HG02678 (cell line): ENCODE measurements at regions not wholly inside any gene's neighbourhood (a gene's known extent, or its start where the extent isn't known, plus 50 kb on each side); places are given as distances from the start of the nearest gene placed in this dataset.
"Not testable (repeated sequence)": the region's sequence is repeated elsewhere in the genome, so short reads cannot be mapped to it uniquely, and the experiment has no call there.

Experiments used
- ATAC-seq: cut with Tn5 transposase; IDR thresholded peaks from one replicate; pipeline ENCODE4 v1.9.1; 2021; ENCODE audit warnings: mild to moderate bottlenecking, moderate library complexity; ENCODE audit not compliant: unreplicated experiment

DNA sequence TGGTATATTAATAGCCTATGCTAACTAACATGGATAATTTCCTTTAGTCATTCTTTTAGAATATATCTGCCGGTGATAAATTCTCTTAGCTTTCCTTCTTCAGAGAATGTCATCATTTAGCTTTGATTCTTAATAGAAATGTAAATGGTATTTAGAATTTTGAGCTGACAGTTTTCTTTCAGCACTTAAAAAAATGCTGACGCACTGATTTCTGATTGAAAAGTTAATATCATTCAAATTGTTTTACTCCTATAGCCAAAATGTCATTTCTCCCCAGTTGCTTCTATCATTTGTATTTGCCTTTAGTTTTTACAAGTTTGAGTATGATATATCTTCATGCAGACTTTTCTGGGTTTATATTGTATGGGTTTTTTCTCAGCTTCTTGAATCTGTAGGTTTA lies 668.0 kb downstream of the LTN1 start:
- no peak for ATAC-seq

DNA sequence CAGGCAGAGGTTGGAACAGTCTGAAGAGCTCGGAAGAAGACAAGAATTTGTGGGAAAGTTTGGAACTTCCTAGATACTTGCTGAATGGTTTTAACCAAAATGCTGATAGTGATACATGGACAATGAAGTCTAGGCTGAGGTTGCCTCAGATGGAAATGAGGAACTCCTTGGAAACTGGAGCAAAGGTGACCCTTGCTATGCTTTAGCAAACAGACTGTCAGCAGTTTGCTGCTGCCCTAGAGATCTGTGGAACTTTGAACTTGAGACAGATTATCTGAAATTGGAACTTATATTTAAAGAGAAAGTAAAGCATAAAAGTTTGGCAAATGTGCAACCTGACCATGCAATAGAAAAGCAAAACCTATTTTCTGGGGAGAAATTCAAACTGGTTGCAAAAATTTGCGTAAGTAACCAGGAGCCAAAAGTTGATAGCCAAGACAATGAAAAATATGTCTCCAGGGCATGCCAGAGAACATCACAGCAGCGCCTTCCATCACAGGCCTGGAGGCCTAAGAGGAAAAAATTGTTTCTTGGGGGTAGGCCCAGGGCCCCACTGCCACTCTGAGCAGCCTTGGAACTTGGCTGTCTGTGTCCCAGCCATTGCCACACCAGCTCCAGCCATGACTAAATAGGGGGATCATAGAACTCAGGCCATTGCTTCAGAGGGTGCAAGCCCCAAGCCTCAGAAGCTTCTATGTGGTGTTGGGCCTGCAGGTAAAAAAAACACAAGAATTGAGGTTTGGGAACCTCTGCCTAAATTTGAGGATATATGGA lies 675.3 kb downstream of the LTN1 start:
- no peak for ATAC-seq

DNA sequence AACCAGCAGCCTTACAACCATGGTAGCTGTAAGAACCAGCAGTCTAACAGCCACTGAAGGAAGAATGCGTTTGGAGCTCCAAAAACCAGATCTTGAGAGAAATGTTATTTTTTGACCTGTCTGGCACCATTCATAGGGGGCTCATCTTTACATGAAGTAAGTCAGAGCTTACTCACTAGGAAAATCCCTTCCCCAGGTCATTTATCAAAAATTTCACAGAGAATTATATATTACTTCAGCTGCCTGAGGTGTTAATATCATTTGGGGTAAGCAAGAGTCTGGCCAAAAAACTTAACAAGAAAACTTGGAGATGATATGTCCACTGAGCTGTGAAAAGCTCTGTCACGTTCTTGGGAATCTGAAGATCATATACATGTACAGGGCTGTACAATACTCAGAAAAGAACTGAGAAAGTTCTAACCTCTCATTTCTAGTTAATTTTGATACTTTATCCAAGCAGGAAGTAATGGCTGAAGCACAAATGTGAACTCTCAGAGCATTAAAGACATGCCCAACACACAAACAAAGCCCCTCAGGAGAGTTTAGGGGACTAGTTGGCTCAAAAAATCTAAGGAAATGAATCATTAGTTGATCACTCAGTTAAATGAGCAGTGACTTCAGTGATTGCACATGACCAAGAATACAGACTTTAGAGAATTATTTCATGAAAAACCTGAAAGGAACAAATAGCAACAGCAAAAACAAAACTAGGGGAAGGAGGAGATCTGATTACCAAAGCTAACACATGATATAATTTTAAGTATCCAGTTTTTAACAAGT lies 681.1 kb downstream of the LTN1 start:
- ATAC-seq, result no peak

DNA sequence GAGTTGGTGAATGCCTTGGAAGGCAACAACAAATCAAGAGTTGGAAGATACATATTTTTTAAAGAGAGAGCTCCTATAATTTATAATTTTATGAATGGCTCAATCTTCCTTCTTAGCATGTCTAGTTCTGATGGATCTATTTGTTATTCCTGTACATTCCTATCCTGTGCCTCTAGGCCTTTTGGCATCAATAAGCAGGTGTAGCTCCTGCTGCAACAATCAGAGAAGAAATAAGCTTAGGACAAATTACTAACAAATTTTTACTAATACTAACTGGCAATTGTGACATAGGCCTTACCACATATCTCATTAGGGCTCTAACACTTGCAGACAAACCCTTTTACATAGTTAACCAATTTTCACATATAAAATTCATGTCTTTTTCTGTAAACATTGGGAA lies 682.0 kb downstream of the LTN1 start:
- ATAC-seq, result no peak

DNA sequence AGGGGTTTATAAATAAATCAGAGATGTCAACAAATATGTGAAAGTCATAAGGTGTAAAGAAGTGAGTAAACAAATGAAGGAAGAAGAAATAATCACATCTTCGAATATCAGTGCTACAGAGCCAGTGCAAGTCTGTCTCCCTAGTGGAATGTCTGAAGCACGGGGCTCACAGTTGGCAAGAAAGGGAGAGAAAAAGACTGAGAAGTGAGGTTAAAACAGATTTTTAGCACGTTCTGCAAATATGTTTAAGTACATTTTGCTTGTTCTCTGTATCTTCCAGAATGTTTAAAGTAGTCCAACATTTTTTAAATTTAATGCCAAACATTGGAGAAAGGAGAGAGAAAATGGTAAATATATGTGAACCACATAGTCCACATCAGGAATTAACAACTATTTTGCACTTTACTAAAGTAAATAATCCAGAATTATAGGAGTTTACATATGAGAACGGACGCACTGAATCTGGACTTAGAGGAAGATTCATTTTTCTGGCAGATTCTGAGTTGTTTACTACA lies 682.4 kb downstream of the LTN1 start:
- no peak for ATAC-seq

DNA sequence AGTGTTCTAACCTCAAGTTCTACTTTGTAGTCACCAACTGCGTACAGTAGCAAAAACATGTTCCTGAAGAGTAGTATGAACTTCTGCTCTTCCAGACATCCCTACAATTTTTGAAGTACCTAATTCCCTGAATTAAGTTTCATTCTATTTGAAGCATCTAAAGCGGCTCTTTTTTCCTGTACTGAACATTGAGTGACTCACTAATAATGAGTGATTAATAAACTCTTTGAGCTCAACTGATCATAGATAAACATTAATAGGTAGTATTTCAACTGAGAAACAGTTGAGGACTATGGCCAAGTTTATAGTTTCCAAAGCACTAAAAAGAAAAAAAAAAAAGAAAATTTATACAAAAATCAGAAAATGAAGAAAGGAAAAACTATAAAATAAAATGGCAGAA lies 683.1 kb downstream of the LTN1 start:
- no peak for ATAC-seq

DNA sequence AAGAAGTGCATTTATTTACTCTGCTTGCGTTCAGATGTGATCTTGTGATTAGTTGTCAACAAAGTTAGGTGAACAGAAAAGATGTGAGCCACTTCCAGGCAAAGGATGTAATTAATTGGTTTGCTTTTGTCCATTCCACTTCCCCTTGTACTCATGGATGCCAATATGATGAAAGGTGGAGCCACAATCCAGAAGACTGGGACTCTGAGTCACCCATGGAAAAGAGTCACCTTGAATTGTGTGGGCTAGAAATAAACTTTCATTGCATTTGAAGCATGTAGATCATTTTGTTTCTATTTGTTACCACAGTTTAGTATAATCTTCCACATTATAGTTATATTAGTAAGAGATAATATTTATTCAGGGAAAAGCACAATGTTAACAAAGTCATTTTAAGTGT lies 684.2 kb downstream of the LTN1 start:
- no peak for ATAC-seq

DNA sequence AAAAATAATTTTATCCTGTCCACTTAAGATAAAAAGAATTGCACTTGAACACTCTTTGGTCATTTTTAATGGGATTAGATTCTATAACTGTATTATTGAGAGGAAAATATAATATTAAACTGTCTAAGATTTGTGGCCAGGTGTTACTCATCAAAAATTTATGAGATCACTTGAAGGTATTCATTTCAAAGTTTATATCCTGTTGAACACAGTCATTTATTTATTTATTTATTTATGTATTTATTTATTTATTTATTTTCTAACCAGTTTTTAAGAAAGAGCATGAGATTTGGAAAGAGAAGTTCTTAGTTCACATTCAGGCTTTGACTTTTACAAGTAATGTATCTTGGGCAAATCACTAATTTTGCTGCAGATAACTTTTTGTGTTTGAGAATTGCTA lies 692.7 kb downstream of the LTN1 start:
- no peak for ATAC-seq

DNA sequence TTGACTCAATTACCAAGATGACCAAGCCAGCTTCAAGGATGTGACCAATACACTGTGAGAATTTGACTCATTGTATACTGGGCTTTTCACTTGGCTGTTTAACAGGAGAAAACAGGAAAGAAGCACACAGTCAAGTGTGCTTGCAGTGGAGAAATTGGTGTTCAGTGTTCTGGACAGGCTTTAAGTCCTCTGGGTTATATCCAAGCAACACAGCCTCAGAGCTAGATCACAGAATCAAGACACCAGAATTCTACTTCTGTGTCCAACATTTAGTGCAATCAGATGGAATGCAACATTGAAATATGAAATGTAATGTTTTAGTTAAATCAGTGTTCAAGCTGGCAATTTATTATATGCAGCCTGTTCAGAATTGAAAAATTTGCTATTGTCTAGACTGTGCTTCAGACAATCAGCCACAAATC lies 694.4 kb downstream of the LTN1 start:
- no peak for ATAC-seq

DNA sequence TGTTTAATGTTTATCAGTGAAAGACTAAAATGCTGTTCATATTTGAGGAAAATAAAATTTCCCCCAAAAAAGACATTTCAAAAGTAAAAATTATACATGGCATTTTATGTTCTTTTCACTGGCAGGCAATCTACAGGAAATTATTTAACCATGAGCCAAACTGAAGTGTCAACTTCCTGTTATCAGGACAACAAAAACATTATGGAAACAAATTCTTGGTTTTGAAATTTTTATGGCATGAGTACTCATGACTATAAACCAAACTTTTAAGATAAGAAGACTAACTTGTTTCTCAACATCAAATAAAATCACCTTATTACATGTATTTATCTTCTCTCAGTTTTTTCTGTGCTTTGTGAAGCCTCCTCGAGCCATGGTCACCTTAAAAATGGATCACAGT lies 698.6 kb downstream of the LTN1 start:
- ATAC-seq, result no peak

DNA sequence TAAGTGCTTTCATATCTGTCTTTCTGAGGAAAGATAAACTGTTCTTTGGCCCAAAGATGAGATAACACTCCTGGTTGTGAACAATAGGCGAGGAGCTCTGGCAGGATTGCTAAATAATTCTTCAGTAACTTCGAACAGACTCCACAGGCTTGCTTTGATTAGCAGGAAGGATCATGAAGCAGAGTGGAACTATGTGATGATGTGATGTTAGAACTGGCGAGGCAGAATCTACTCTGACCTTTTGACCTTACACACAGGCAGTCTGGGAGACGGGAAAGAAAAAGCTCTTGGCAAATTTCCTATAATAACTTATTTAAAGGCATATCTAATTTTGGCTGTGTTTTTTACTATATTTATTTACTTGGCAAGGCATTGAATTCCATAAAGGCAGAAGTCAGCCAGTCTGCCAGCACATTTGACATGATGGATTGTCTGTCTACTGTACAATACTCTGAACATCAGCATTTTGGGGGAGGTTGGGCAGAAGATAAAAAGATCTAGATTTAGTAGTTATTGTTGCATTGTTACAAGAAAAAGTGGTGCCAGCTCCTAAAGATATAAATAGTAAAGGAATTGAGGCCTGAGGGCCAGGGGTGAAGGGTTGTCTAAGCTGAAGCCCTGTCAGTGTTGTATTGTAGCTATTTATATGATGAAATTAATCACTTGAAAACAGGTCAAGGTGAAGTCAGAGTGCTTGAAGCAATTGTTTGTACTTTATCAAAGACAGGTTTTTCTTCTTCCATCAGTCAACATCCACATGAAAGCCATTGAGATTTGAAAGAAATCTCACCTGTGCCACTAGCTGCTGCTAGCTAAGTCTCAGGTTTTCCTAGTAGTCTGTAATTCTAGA lies 708.8 kb downstream of the LTN1 start:
- no peak for ATAC-seq

DNA sequence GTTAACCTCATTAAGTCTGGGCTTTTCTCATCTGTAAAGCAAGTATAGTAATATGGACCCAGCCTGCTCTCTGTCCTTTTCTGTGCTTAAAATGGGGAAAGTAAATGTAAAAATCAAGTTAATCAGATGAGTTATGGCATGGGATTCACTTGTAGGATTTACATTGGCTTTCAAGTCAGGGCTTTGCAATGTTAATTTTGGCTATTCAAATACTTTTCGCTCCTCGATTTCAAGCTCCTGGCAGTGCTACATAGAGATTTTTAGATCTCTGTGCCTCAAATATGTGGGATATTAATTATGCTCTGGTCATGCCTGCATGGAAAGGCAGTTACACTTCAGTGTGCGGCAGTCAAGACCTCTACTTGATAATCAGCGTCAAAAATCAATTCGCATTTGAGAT lies 709.8 kb downstream of the LTN1 start:
- ATAC-seq, result no peak

DNA sequence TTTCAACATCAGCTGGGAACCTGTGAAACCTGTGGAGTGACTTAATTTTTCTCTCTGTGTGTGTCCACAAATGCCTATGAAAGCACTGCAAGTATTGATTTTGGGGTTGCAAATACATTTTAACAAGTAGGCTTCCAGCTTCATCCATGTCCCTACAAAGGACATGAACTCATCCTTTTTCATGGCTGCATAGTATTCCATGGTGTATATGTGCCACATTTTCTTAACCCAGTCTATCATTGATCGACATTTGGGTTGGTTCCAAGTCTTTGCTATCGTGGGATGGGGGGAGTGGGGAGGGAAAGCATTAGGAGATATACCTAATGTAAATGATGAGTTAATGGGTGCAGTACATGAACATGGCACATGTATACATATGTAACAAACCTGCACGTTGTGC lies 711.3 kb downstream of the LTN1 start:
- ATAC-seq, result not testable (repeated sequence)

DNA sequence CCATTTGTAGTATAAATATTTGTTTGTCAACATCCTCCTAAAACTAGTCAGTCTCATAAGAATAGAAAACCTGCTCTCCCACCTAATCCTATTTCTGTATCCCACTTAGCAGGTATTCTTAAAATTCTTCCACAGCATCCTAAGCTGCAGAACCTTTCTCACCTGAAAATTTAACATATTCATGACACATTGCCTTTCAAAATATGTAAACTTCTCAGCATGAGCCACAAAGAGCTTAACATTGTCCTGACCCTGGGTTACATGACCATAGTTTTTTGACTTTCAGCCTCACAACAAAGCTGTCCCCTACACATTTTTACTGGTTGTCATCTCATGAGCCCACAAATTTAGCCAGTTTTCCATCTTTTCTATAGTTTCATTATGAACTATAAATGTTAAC lies 712.1 kb downstream of the LTN1 start:
- ATAC-seq, result no peak

DNA sequence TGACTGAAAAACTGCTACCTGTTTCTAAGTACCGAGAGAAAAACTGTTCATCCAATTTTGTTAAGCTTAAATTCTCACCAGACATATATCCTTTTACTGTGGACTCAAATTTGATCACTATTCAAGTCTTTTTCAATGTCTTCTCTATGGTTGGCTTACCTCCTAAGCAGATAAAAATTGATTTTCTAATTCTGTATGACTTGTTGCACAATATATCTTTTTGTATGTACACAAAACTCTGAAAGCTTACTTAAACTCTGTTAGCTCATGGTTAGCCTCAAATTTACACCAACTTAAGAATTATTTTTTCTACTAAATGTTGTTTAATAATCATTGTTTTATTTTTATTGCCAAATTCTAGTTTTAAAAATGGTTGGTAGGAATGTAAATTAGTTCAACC lies 715.4 kb downstream of the LTN1 start:
- ATAC-seq, result no peak

DNA sequence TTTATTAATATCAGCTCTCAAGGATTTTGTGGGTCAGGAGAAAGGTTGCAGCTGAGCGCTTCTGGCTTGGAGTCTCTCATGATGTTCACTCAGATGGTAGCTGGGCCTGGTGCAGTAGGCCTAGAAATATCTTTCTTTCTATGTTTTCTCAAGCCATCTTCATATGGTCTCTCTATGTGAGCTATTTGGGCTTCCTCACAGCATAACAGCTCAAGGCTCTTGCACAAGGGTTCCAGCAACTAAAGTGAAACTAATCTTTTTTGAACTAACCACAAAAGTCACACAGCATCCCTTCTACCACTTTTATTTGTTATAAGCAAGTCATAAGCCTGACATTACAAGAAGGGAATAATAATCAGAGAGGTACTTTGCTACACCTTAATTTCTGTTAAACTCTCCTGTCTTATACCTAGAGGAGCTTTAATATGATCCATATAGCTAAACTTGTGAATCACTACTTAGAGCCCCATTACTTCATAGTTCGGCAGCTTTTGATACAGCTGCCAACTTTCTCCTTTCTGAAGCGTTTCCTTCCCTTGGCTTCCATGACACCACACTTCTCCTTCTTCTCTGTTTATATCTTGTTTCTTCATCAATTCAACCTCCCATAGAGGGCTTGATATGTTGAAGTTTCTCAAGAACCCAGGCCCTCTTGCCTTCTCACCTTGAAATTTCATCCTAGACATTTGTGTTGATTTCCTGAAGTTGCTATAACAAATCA lies 720.2 kb downstream of the LTN1 start:
- no peak for ATAC-seq

DNA sequence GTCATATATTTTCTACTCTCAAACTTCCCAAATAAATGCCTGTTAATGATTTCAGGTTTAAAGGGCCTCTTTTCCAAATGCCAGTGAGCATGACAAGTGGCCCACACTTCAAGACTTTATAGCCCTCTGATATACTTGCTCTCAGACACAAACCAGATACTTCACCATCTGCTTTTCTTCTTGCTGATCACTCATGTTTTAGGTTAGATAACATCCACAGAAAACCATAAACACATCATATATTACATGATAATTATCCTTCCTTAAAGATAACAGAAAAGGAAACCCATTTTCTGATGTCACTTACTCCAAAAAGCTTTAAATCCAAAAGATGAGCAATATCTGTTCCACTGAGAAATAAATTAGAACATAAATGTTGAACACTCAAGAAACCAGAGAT lies 723.5 kb downstream of the LTN1 start:
- no peak for ATAC-seq

DNA sequence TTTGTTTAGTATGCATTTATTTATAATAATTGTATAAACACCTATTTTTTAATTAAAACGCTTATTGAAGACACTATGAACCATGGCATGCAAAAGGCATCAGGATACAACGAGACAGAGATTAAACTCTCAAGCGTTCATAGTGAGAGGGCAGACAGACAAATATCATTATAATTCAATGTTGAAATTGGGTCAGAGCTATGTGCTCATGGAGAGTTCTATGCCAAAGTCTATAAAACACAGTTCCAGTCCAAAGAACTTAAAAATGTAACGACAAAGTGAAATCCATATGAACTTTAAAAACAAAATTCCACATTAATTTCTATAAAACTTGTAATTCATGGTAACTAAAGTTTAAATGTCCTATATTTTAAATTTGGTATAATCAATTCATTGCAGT lies 724.0 kb downstream of the LTN1 start:
- ATAC-seq, result no peak

DNA sequence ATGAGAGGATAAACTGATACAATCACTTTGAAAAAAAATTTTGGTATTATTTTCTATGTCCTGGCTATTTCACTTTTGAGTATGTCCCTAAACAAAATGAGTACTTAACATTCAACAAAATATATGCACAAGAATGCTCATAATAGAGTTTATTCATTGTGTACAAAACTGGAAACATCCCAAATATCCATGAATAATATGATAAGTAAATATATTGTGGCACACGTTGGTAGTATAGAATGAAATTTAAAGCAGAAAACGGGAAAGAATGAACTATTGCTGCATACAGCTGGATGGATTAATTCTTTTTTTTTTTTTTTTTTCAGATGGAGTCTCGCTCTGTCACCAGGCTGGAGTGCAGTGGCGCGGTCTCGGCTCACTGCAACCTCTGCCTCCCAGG lies 725.2 kb downstream of the LTN1 start:
- no peak for ATAC-seq

DNA sequence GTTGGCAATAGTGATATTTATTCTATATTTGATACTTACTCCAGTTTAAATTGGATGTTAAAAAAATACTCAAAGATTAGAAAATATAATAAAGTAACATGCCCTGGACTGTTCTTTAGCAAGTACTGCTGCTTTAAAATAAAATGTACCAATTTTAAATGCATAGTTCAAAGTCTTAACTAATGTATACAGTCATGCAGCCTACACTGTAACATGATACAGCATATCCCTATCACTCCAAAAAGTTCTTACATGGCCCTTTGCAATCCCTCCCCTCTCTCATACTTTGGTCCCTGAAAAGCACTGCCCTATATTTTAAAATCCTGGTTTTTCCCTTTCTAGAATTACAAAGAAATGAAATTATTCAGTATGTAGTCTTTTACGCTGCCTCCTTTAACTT lies 726.6 kb downstream of the LTN1 start:
- ATAC-seq, result no peak

DNA sequence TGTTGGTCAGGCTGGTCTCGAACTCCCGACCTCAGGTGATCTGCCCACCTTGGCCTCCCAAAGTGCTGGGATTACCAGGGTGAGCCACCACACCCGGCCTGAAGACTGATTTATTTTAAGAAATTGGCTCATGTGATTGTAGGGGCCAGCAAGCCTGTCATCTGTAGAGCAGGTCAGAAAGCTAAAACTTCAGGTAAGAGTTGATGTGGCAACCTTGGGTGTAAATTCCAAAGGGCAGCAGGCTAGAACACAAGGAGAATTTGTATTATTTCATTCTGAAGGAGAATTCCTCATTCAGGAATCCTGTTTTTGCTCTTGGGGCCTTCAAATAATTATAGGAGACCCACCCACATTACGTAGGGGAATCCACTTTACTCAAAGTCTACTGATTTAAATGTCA lies 728.7 kb downstream of the LTN1 start:
- ATAC-seq, result no peak
